Caco-2 (cell line): ENCODE measurements at regions not wholly inside any gene's neighbourhood (a gene's known extent, or its start where the extent isn't known, plus 50 kb on each side); places are given as distances from the start of the nearest gene placed in this dataset.

Source experiments
- BruUV-seq: library from RNA; stranded (reverse); fragments of 400-500 nt; replicated peaks from 2 replicates; lab custom pipeline; 2021; lab: Mats Ljungman, UMichigan
- CTCF ChIA-PET: fragments of 300-600 bp; sonication (Branson Sonifier 250); formaldehyde crosslinking; loops from one replicate; lab custom pipeline; 2022; ENCODE audit warnings: antibody characterized with exemption; lab: Charles Lee
- POLR2A ChIA-PET: fragments of 300-600 bp; sonication (Branson Sonifier 250); formaldehyde crosslinking; loops from one replicate; lab custom pipeline; 2022; ENCODE audit warnings: antibody characterized with exemption; lab: Charles Lee
- DNase-seq, 2 experiments: peaks; one replicate each; pipeline versions ENCODE4 v3.0.0 to v3.0.0-alpha.2; 2020 to 2022
- H3K27me3 ChIP-seq: replicated peaks from 2 replicates; pipeline ENCODE4 v1.6.0; 2011; ENCODE audit warnings: low read length; ENCODE audit not compliant: control insufficient read depth, insufficient read depth
- H3K36me3 ChIP-seq: 2 replicates; pipeline ENCODE4 v1.5.1; 2011; ENCODE audit warnings: low read length; ENCODE audit not compliant: control insufficient read depth, insufficient read depth
- H3K4me1 ChIP-seq: fragments of 250-450 bp; sonication (Bioruptor Pico); 2 replicates; pipeline ENCODE4 v1.5.1; 2020; ENCODE audit warnings: mild to moderate bottlenecking
- H3K4me3 ChIP-seq: 2 replicates; pipeline ENCODE4 v1.5.1; 2011; ENCODE audit warnings: low read depth, mild to moderate bottlenecking, control low read depth, low read length
- H3K9me3 ChIP-seq: fragments of 250-450 bp; sonication (Bioruptor Pico); 2 replicates; pipeline ENCODE4 v1.5.1; 2020; ENCODE audit warnings: mild to moderate bottlenecking, moderate library complexity
- H3K27ac Mint-ChIP-seq: one replicate; pipeline ENCODE4 v1.8.0; 2022; ENCODE audit warnings: mixed read lengths; ENCODE audit not compliant: unreplicated experiment
- H3K27me3 Mint-ChIP-seq: one replicate; pipeline ENCODE4 v1.8.0; 2022; ENCODE audit warnings: mixed read lengths; ENCODE audit not compliant: insufficient read depth, unreplicated experiment
- H3K36me3 Mint-ChIP-seq: one replicate; pipeline ENCODE4 v1.8.0; 2022; ENCODE audit warnings: mild to moderate bottlenecking, mixed read lengths; ENCODE audit not compliant: insufficient read depth, unreplicated experiment
- H3K4me1 Mint-ChIP-seq: one replicate; pipeline ENCODE4 v1.8.0; 2022; ENCODE audit warnings: low read depth, mixed read lengths; ENCODE audit not compliant: unreplicated experiment
- H3K4me3 Mint-ChIP-seq: one replicate; pipeline ENCODE4 v1.8.0; 2022; ENCODE audit warnings: mild to moderate bottlenecking, moderate library complexity, mixed read lengths; ENCODE audit not compliant: unreplicated experiment
- H3K9me3 Mint-ChIP-seq: one replicate; pipeline ENCODE4 v1.8.0; 2022; ENCODE audit warnings: mixed read lengths; ENCODE audit not compliant: unreplicated experiment
- intact Hi-C: fragments of 100-400 bp; cut with micrococcal nuclease; formaldehyde crosslinking; loops from one replicate; pipeline ENCODE4 v1.10.0; 2022; ENCODE audit not compliant: unreplicated experiment
- TF ChIP-seq, protein P1 (sequence below), 2 experiments: fragments of 200-600 bp in 1 of 2; IDR thresholded peaks; 1 replicate in 1 of 2; 2 replicates in 1 of 2; pipeline versions ENCODE4 v1.5.1 to v1.8.0; 2011 to 2022; ENCODE audit warnings: antibody characterized with exemption in 1 of 2, control low read depth in 1 of 2, inconsistent platforms in 1 of 2, low read depth in 1 of 2, low read length in 1 of 2, mild to moderate bottlenecking in 1 of 2, moderate library complexity in 1 of 2; ENCODE audit not compliant: insufficient read depth in 1 of 2, severe bottlenecking in 1 of 2, unreplicated experiment in 1 of 2

DNA sequence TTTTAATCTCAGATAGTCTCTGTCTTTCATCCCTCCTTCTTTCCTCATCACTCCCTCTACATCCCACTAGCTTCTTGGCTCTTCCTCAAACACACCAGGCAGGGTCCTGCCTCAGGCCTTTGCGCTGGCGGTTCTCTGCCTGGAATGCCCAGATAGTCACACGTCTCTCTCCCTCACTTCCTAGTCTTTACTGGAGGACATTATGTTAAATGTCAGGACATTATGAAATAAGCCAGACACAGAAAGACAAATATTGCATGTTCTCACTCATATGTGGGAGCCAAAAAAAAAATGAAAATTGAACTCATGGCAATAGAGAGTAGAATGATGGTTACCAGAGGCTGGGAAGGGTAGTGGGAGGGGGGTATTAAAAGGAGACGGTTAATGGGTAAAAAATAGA, 442.0 kb downstream of the MED13L start:
- no peaks in the 10 kb centered on the region for H3K4me1 Mint-ChIP-seq
- H3K4me3 Mint-ChIP-seq: no peak overlapping the region
- no peaks in the 10 kb centered on the region for H3K36me3 Mint-ChIP-seq
- Histone ChIP-seq H3K4me1 (no peaks in the 10 kb centered on the region), H3K27me3 (no peaks in the 10 kb centered on the region), H3K9me3 (no peaks in the 10 kb centered on the region), H3K4me3 (no peak overlapping the region), H3K36me3 (no peaks in the 10 kb centered on the region)
- BruUV-seq: no TSS peak
- H3K9me3 Mint-ChIP-seq: no peaks in the 10 kb centered on the region
- DNase-seq: no peak
- ChIA-PET CTCF (no interaction called here), POLR2A (no interaction called here)
- peaks cover 2% of the 10 kb centered on the region for H3K27me3 Mint-ChIP-seq
- TF ChIP-seq, protein P1, sequence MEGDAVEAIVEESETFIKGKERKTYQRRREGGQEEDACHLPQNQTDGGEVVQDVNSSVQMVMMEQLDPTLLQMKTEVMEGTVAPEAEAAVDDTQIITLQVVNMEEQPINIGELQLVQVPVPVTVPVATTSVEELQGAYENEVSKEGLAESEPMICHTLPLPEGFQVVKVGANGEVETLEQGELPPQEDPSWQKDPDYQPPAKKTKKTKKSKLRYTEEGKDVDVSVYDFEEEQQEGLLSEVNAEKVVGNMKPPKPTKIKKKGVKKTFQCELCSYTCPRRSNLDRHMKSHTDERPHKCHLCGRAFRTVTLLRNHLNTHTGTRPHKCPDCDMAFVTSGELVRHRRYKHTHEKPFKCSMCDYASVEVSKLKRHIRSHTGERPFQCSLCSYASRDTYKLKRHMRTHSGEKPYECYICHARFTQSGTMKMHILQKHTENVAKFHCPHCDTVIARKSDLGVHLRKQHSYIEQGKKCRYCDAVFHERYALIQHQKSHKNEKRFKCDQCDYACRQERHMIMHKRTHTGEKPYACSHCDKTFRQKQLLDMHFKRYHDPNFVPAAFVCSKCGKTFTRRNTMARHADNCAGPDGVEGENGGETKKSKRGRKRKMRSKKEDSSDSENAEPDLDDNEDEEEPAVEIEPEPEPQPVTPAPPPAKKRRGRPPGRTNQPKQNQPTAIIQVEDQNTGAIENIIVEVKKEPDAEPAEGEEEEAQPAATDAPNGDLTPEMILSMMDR (IDR thresholded peaks at IDR 0.05; ENCODE audit: insufficient read depth in 1 of 2, low read depth in 1 of 2, low read length in 1 of 2, severe bottlenecking in 1 of 2, unreplicated experiment in 1 of 2): no peak
- intact Hi-C loops: no loop called here
- no peak overlapping the region for H3K27ac Mint-ChIP-seq

DNA sequence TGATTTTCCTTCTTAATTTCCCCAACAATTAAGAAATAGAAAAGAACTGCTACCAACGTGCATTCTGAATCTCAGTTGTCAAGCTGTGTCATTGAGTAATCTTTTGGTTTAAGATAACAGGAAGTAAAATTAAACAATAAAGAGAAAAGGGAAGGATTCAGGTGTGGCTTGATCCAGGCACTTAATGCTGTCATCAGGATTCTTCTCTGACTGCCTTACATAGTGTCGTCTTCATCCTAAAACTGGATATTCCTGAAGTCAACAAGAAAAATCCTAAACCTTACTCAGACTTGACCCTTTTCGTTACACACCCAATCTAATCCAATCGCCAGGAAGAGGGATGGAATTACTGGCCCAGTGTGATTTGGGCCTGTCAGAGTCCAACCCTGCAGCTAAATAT, 443.8 kb downstream of the MED13L start:
- Histone ChIP-seq H3K4me3 (no peak overlapping the region), H3K27me3 (no peaks in the 10 kb centered on the region), H3K4me1 (no peaks in the 10 kb centered on the region), H3K9me3 (no peaks in the 10 kb centered on the region), H3K36me3 (no peaks in the 10 kb centered on the region)
- CTCF ChIA-PET: no interaction called here
- no peak for DNase-seq
- intact Hi-C loops: no loop called here
- no peaks in the 10 kb centered on the region for H3K9me3 Mint-ChIP-seq
- H3K36me3 Mint-ChIP-seq: no peaks in the 10 kb centered on the region
- peaks cover 3% of the 10 kb centered on the region for H3K27me3 Mint-ChIP-seq
- BruUV-seq: no TSS peak
- no peak overlapping the region for H3K27ac Mint-ChIP-seq
- H3K4me1 Mint-ChIP-seq: no peaks in the 10 kb centered on the region
- TF ChIP-seq, protein P1 (IDR thresholded peaks at IDR 0.05; ENCODE audit: insufficient read depth in 1 of 2, low read depth in 1 of 2, low read length in 1 of 2, severe bottlenecking in 1 of 2, unreplicated experiment in 1 of 2): no peak
- H3K4me3 Mint-ChIP-seq: no peak overlapping the region
- POLR2A ChIA-PET: no interaction called here

DNA sequence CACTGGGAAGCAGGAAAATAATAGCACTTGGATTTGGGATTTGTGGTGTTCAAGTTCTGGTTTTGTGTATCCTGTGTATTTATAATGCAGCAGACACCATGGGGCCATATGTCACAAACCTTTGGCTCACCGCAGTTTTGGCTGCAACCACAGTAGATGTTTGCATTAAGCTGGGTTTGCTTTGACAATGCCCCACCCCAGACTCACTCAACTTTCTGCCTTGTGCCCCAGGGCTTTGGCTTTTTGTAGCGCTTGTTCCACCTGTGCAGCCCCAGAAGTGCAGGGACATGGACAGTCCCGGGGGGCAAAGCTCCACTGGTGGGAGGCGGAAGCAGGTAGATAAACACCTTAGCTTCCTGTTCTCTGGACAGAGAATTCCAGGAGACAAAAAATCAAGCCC, 446.9 kb downstream of the MED13L start:
- Histone ChIP-seq H3K4me3 (no peak overlapping the region), H3K36me3 (no peaks in the 10 kb centered on the region), H3K27me3 (no peaks in the 10 kb centered on the region), H3K4me1 (no peaks in the 10 kb centered on the region), H3K9me3 (no peaks in the 10 kb centered on the region)
- Mint-ChIP-seq H3K4me1 (no peaks in the 10 kb centered on the region), H3K27me3 (peaks cover 3% of the 10 kb centered on the region), H3K9me3 (no peaks in the 10 kb centered on the region), H3K27ac (no peak overlapping the region), H3K4me3 (no peak overlapping the region), H3K36me3 (no peaks in the 10 kb centered on the region)
- no TSS peak for BruUV-seq
- ChIA-PET CTCF (no interaction called here), POLR2A (no interaction called here)
- TF ChIP-seq, protein P1 (IDR thresholded peaks at IDR 0.05; ENCODE audit: insufficient read depth in 1 of 2, low read depth in 1 of 2, low read length in 1 of 2, severe bottlenecking in 1 of 2, unreplicated experiment in 1 of 2): no peak
- intact Hi-C loops: no loop called here
- DNase-seq: no peak
